ENCODE measurements at regions not wholly inside any gene's neighbourhood (a gene's known extent, or its start where the extent isn't known, plus 50 kb on each side); places are given as distances from the start of the nearest gene placed in this dataset.

DNA sequence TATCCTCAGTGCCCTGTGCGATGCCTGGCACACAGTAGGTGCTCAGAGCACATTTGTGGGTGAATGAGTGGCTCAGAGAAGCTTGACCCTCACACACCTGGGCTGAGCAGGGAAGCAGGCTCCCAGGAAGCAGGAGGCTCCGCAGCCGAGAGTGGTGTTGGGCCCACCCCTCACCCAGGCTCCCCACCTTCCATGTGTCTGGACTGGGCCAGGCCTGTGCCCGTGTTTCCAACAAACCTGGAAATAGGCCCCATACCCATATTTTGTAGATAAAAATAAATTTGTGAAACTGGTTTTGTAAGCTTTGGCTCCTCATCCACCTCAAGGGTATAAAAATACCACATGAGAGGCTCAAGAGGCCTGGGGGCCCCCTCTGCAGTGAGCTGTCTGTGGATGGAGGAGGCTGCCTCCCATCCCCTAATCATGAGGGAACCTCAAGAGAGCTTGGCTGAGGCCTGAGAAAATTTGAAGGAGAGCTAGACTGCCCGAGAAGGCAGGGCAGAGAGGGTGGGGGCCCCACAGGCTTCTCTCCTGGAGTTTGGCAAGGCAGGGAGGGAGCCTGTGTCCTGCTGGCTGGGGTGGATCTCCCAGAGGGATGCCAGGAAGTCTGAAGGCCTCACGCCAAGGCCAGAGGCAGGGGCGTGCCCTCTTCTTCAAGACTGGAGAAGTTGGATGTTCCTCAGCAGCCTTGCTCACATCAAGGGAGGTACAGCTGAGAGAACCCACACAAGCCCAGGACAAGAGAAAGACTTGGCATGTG, 147.0 kb upstream of the NECTIN1 start:
- TF ChIP-seq CTCF (IDR thresholded peaks at IDR 0.05; ENCODE audit: low read depth, low read length, poor library complexity, severe bottlenecking) (no peak), EZH2phosphoT487 (IDR thresholded peaks at IDR 0.05; ENCODE audit: borderline replicate concordance, low read length) (no peak)
- Histone ChIP-seq H3K4me3 (ENCODE audit: low read length) (no peak overlapping the region), H3K36me3 (ENCODE audit: control insufficient read depth, low read length) (no peaks in the 10 kb centered on the region), H3K4me2 (ENCODE audit: low read length) (no peak overlapping the region), H3K79me2 (ENCODE audit: control insufficient read depth, low read length) (no peaks in the 10 kb centered on the region), H3F3A (ENCODE audit: control insufficient read depth, insufficient read depth) (no peaks in the 10 kb centered on the region), H3K4me1 (ENCODE audit: control insufficient read depth, low read length) (no peaks in the 10 kb centered on the region), H3K9me3 (ENCODE audit: control insufficient read depth, insufficient read depth, low read length) (no peaks in the 10 kb centered on the region), H4K20me1 (ENCODE audit: control insufficient read depth, insufficient read depth, low read depth, low read length) (no peaks in the 10 kb centered on the region), H3K27me3 (ENCODE audit: control insufficient read depth, low read length) (no peaks in the 10 kb centered on the region; the same call in 1 of the 2 replicates), H3K9me2 (replicated peaks; ENCODE audit: control insufficient read depth, low read length) (no peaks in the 10 kb centered on the region), H3K27ac (ENCODE audit: low read depth, low read length) (no peak overlapping the region)

DNA sequence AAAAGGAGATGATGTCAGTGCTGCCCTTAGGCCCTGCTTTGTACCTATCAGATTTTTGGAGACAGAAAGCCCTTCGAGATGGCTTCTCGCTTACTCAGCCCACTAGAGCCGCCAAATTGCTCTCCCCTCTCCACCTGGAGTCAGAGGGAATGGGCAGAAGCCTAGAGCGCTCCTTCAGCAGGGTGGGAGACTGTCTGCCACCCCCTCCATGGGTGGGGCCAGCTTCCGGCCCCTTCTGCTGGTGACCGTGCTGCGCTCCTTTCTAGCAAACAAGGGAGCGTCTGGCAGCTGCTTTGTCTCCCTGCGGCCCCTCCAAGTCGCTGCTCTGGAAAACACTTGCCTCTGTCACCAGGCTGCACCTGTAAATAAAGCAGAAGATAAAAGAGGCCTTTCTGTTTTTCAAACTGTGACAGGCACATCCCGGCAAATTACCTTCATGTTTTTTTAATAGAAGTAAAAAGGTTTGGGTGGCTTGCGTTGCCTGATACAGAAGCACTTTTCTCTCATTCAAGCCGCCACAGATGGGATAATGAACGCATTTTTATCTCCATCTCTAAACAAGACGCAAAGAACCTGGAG, 145.7 kb upstream of the NECTIN1 start:
- no peaks in the 10 kb centered on the region for H3K79me2 ChIP-seq (ENCODE audit: control insufficient read depth, low read length)
- no peaks in the 10 kb centered on the region for H3K9me3 ChIP-seq (ENCODE audit: control insufficient read depth, insufficient read depth, low read length)
- peaks cover 4% of the 10 kb centered on the region for H3K27me3 ChIP-seq (ENCODE audit: control insufficient read depth, low read length)
- H3K4me2 ChIP-seq (ENCODE audit: low read length): no peak overlapping the region
- no peak overlapping the region for H3K4me3 ChIP-seq (ENCODE audit: low read length)
- H4K20me1 ChIP-seq (ENCODE audit: control insufficient read depth, insufficient read depth, low read depth, low read length): no peaks in the 10 kb centered on the region
- TF ChIP-seq EZH2phosphoT487 (IDR thresholded peaks at IDR 0.05; ENCODE audit: borderline replicate concordance, low read length) (no peak), CTCF (IDR thresholded peaks at IDR 0.05; ENCODE audit: low read depth, low read length, poor library complexity, severe bottlenecking) (no peak)
- no peak overlapping the region for H3K27ac ChIP-seq (ENCODE audit: low read depth, low read length)
- H3F3A ChIP-seq (ENCODE audit: control insufficient read depth, insufficient read depth): no peaks in the 10 kb centered on the region
- no peaks in the 10 kb centered on the region for H3K4me1 ChIP-seq (ENCODE audit: control insufficient read depth, low read length)
- no peaks in the 10 kb centered on the region for H3K36me3 ChIP-seq (ENCODE audit: control insufficient read depth, low read length)
- no peaks in the 10 kb centered on the region for H3K9me2 ChIP-seq (replicated peaks; ENCODE audit: control insufficient read depth, low read length)

- H3K27me3 ChIP-seq (ENCODE audit: control insufficient read depth, low read length): peaks cover 4% of the 10 kb centered on the region
- H3K4me1 ChIP-seq (ENCODE audit: control insufficient read depth, low read length): no peaks in the 10 kb centered on the region
Observed at GRCh38 chr11:119873761-119874421, 144.9 kb upstream of the NECTIN1 start.

More at GRCh38 chr11:119873761-119874421, 144.9 kb upstream of the NECTIN1 start:
- H3K9me2 ChIP-seq (replicated peaks; ENCODE audit: control insufficient read depth, low read length): no peaks in the 10 kb centered on the region
- no peak overlapping the region for H3K27ac ChIP-seq (ENCODE audit: low read depth, low read length)
- H3F3A ChIP-seq (ENCODE audit: control insufficient read depth, insufficient read depth): no peaks in the 10 kb centered on the region
- H3K9me3 ChIP-seq (ENCODE audit: control insufficient read depth, insufficient read depth, low read length): no peaks in the 10 kb centered on the region
- no peak overlapping the region for H3K4me2 ChIP-seq (ENCODE audit: low read length)
- TF ChIP-seq CTCF (IDR thresholded peaks at IDR 0.05; ENCODE audit: low read depth, low read length, poor library complexity, severe bottlenecking) (no peak), EZH2phosphoT487 (IDR thresholded peaks at IDR 0.05; ENCODE audit: borderline replicate concordance, low read length) (no peak)
- H3K4me3 ChIP-seq (ENCODE audit: low read length): no peak overlapping the region
- H4K20me1 ChIP-seq (ENCODE audit: control insufficient read depth, insufficient read depth, low read depth, low read length): no peaks in the 10 kb centered on the region
- no peaks in the 10 kb centered on the region for H3K36me3 ChIP-seq (ENCODE audit: control insufficient read depth, low read length)
- no peaks in the 10 kb centered on the region for H3K79me2 ChIP-seq (ENCODE audit: control insufficient read depth, low read length)
